ENCODE measurements at regions not wholly inside any gene's neighbourhood (a gene's known extent, or its start where the extent isn't known, plus 50 kb on each side); places are given as distances from the start of the nearest gene placed in this dataset.

DNA sequence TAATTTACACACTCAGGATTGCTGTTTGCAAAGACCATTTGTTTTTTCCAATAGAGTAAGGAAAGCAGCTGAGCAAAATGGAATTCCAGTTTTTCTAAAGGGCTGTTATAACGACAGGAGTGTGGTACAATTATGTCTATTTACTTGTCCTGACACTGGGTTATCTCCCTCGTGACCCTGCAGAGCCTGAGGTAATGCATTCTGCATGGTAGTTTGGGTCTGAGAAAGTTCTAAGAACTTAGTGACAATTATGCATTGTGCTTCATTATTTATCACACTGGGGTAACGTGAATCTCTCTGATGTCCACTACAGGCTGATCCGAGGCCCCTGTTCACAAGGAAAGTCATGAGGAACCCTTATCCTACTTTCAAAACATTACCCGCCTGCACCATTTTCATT, 50.7 kb upstream of the EDNRB start:
- TF ChIP-seq ELF4 (CRISPR knock-in tag; IDR thresholded peaks at IDR 0.05; ENCODE audit: borderline replicate concordance) (no peak), FOSL2 (CRISPR knock-in tag; IDR thresholded peaks at IDR 0.05) (no peak)

Data from HepG2 (cell line).